Fibroblast of mammary gland (primary cell): ENCODE measurements at regions not wholly inside any gene's neighbourhood (a gene's known extent, or its start where the extent isn't known, plus 50 kb on each side); places are given as distances from the start of the nearest gene placed in this dataset.

Experiments
- DNase-seq: peaks from one replicate; pipeline ENCODE4 v3.0.0-alpha.2; 2010; ENCODE audit warnings: low read depth
- H3K4me3 ChIP-seq: 2 replicates; pipeline ENCODE4 v1.5.1; 2011; ENCODE audit warnings: low read depth, mild to moderate bottlenecking, low read length, moderate library complexity; ENCODE audit not compliant: control insufficient read depth
- TF ChIP-seq, protein P1 (sequence below): conservative IDR thresholded peaks from 2 replicates; pipeline ENCODE4 v1.5.1; 2011; ENCODE audit warnings: low read depth, low read length, inconsistent platforms; ENCODE audit not compliant: control insufficient read depth, insufficient read depth

DNA sequence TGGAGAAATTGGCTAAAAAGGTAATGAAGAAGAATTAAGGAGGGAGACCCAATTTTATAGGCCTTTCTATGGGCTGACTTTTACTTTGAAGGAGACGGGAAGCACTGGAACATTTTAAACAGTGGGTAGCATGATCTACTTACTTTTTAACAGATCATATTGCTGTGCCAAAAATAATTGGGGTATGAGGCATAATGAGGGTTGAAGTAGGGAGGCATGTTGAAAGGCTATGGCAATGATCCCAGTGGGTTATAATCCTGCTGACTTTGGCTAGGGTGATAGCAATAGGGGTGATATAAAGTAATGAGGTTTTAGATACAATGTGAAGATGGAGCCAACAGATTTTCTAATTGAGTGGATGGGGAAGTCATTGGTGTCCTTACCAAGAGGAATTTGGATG lies 73.2 kb downstream of the GPR37 start:
- TF ChIP-seq, protein P1, sequence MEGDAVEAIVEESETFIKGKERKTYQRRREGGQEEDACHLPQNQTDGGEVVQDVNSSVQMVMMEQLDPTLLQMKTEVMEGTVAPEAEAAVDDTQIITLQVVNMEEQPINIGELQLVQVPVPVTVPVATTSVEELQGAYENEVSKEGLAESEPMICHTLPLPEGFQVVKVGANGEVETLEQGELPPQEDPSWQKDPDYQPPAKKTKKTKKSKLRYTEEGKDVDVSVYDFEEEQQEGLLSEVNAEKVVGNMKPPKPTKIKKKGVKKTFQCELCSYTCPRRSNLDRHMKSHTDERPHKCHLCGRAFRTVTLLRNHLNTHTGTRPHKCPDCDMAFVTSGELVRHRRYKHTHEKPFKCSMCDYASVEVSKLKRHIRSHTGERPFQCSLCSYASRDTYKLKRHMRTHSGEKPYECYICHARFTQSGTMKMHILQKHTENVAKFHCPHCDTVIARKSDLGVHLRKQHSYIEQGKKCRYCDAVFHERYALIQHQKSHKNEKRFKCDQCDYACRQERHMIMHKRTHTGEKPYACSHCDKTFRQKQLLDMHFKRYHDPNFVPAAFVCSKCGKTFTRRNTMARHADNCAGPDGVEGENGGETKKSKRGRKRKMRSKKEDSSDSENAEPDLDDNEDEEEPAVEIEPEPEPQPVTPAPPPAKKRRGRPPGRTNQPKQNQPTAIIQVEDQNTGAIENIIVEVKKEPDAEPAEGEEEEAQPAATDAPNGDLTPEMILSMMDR: no peak
- H3K4me3 ChIP-seq: no peak overlapping the region
- DNase-seq: no peak

DNA sequence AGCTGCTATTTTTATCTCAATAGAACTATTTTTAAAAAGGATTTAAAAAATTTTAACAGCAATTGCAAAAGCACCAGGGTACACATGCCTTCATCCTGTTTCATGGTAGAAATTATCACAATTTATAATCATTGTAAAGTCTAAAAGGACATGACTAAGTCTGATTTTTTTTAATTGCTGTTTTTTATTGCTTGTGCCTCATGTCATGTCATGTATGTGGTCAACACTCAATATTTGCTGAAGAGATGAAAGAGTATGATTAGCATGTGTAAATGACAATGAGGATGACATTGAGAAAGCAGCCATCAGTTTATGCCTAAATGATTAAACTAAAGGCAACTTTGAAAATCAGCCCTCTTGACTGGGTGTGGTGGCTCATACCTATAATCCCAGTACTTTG lies 74.8 kb downstream of the GPR37 start:
- no peak overlapping the region for H3K4me3 ChIP-seq
- DNase-seq: no peak
- TF ChIP-seq, protein P1: no peak

DNA sequence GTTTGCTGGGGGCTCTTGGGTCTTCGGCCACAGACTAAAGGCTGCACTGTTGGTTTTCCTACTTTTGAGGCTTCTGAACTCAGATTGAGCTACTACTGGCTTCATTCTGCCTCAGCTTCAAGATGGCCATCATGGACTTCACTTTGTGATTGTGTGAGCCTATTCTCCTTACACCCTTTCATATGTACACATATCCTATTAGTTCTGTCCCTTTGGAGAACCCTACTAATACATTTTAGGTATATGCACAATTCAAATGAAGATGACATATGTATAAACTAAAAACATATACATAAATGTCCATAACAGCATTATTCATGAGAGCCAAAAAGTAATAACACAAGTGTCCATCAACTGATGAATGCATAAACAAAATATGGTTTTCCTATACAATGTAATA lies 75.7 kb downstream of the GPR37 start:
- no peak overlapping the region for H3K4me3 ChIP-seq
- DNase-seq: no peak
- TF ChIP-seq, protein P1: no peak

DNA sequence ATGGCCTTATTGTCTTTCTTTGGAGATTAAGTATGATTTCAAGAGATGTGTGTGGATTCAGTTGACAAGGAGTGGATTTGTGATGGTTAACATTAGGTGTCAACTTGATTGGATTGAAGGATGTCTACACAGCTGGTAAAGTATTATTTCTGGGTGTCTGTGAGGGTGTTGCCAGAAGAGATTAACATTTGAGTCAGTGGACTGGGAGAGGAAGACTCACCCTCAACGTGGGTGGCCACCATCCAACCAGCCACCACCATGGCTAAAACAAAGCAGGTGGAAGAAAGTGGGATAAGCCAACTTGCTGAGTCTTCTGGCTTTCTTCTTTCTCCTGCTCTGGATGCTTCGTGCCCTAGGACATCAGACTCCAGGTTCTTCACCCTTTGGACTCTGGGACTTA lies 76.1 kb downstream of the GPR37 start:
- DNase-seq: no peak
- TF ChIP-seq, protein P1: no peak

DNA sequence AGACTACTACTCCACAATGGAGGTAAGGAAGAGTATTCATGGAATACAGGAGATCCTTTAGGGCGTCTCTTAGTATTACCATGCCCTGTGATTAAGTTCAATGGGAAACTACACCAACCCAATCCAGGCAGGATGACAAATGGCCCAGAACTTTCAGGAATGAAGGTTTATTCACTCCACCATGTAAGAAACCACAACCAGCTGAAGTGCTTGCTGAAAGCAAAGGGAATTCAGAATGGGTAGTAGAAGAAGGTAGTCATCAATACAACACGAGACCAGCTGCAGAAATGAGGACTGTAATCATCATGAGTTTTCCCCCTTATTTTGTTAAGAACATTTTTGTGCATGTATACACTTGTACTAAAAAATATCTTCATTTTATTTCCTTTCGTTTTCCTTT lies 76.6 kb downstream of the GPR37 start:
- TF ChIP-seq, protein P1: no peak
- DNase-seq: no peak
- no peak overlapping the region for H3K4me3 ChIP-seq

More for the DNA sequence above, 76.1 kb downstream of the GPR37 start:
- H3K4me3 ChIP-seq: no peak overlapping the region

DNA sequence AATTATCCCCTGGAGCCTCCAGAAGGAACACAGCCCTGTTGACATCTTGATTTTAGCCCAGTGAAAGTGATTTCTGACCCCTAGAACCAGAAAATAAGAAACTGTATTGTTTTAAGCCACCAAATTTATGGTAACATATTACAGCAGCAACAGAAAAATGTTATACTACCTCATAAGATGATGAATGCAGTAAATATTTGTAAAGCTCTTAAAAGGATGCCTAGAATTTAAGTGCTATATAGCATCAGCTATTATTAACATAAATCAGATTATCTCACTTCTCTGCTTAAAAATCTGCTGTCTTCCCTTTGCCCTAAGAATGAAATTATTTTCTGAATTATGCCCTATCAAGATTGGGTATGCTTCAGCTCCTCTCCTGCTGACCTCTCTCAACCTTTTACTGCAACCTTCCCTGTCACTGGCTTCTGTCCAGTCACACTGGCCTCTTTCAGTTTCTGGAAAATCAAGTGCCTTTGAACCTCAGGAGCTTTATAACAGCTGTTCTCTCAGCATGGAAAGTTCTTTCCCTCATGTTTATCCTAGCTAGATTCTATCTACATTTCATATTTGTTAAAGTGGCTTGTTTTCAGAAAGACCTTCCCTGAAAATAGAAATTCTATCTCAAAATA lies 78.9 kb downstream of the GPR37 start:
- no peak overlapping the region for H3K4me3 ChIP-seq
- TF ChIP-seq, protein P1: no peak
- no peak for DNase-seq

DNA sequence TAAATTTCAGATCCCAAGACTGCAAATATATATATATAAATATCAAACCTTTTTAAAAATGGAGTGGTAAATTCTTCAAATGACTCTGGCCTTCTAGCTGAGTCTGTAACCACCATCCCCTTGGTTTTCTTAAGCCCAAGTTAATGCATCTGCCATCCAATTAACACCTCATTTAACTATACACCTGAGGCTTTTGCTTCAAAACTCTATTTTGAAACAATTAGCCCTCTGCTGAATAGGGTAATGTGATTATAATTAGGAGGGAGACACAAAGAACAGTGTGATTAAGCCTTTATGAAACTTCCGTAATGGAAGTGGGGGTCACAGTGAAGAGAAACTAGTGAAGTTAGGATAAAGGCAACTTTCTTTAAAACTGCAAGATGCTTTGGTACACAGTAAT lies 83.6 kb downstream of the GPR37 start:
- TF ChIP-seq, protein P1: no peak
- H3K4me3 ChIP-seq: no peak overlapping the region
- DNase-seq: no peak
